GM21360 (cell line): ENCODE measurements at regions not wholly inside any gene's neighbourhood (a gene's known extent, or its start where the extent isn't known, plus 50 kb on each side); places are given as distances from the start of the nearest gene placed in this dataset.
"Not testable (repeated sequence)": the region's sequence is repeated elsewhere in the genome, so short reads cannot be mapped to it uniquely, and the experiment has no call there.

Experiments
- ATAC-seq: cut with Tn5 transposase; IDR thresholded peaks from one replicate; pipeline ENCODE4 v1.9.1; 2021; ENCODE audit warnings: mild to moderate bottlenecking, moderate library complexity; ENCODE audit not compliant: unreplicated experiment

GRCh38 chr10:78406648-78407008, 373.0 kb downstream of the RPS24 start:
- ATAC-seq: no peak

- no peak for ATAC-seq
These were observed 373.5 kb downstream of the RPS24 start for GRCh38 chr10:78407009-78407711.

GRCh38 chr10:78407966-78408365, 374.3 kb downstream of the RPS24 start:
- ATAC-seq: no peak

GRCh38 chr10:78408671-78409472, 375.2 kb downstream of the RPS24 start:
- no peak for ATAC-seq

- ATAC-seq: no peak
These were observed 376.6 kb downstream of the RPS24 start for GRCh38 chr10:78410046-78410965.

- ATAC-seq: no peak
These were observed 378.1 kb downstream of the RPS24 start for GRCh38 chr10:78411716-78412115.

- ATAC-seq: no peak
These were observed 378.9 kb downstream of the RPS24 start for GRCh38 chr10:78412605-78413004.

GRCh38 chr10:78413076-78414055, 379.7 kb downstream of the RPS24 start:
- no peak for ATAC-seq

GRCh38 chr10:78414380-78414779, 380.7 kb downstream of the RPS24 start:
- ATAC-seq: no peak

GRCh38 chr10:78415111-78415510, 381.4 kb downstream of the RPS24 start:
- ATAC-seq: no peak

- ATAC-seq: no peak
These were observed 382.7 kb downstream of the RPS24 start for GRCh38 chr10:78416031-78417011.

GRCh38 chr10:78417425-78418370, 384.0 kb downstream of the RPS24 start:
- no peak for ATAC-seq

GRCh38 chr10:78419481-78420265, 386.0 kb downstream of the RPS24 start:
- no peak for ATAC-seq

- no peak for ATAC-seq
These were observed 387.5 kb downstream of the RPS24 start for GRCh38 chr10:78420946-78421735.

- not testable (repeated sequence) for ATAC-seq
These were observed 390.4 kb downstream of the RPS24 start for GRCh38 chr10:78424050-78424449.

GRCh38 chr10:78424723-78425122, 391.1 kb downstream of the RPS24 start:
- ATAC-seq: no peak
